WTC11 (cell line): ENCODE measurements at regions not wholly inside any gene's neighbourhood (a gene's known extent, or its start where the extent isn't known, plus 50 kb on each side); places are given as distances from the start of the nearest gene placed in this dataset.

Experiments
- ATAC-seq: fragments of 200-7000 bp; cut with Tn5 transposase; 2 replicates; pipeline ENCODE4 v1.10.0; 2021; ENCODE audit warnings: mild to moderate bottlenecking, moderate library complexity
- CTCF ChIA-PET: fragments of 300-600 bp; sonication (Branson Sonifier 250); formaldehyde crosslinking; loops from one replicate; lab custom pipeline; 2021; ENCODE audit warnings: antibody characterized with exemption; lab: Charles Lee
- POLR2A ChIA-PET: fragments of 350-600 bp; sonication (Branson Sonifier 250); formaldehyde crosslinking; loops from one replicate; lab custom pipeline; 2021; ENCODE audit warnings: antibody characterized with exemption; lab: Charles Lee
- DNase-seq: peaks from one replicate; pipeline ENCODE4 v3.0.0; 2021; ENCODE audit warnings: low spot score
- H3K27ac Mint-ChIP-seq: 2 replicates; pipeline ENCODE4 v1.8.0; 2021; ENCODE audit warnings: mixed read lengths
- H3K27me3 Mint-ChIP-seq: 2 replicates; pipeline ENCODE4 v1.8.0; 2021; ENCODE audit warnings: low read depth, mild to moderate bottlenecking, moderate library complexity, mixed read lengths
- H3K36me3 Mint-ChIP-seq: 2 replicates; pipeline ENCODE4 v1.8.0; 2021; ENCODE audit warnings: mixed read lengths
- H3K4me1 Mint-ChIP-seq: 2 replicates; pipeline ENCODE4 v1.8.0; 2022; ENCODE audit warnings: mixed read lengths
- H3K4me3 Mint-ChIP-seq: 2 replicates; pipeline ENCODE4 v1.8.0; 2021; ENCODE audit warnings: mild to moderate bottlenecking, moderate library complexity, mixed read lengths
- H3K9me3 Mint-ChIP-seq: 2 replicates; pipeline ENCODE4 v1.8.0; 2021; ENCODE audit warnings: mixed read lengths
- ATF6 ChIP-seq: sonication (generic); formaldehyde crosslinking; IDR thresholded peaks from 2 replicates; pipeline ENCODE4 v1.8.1; 2023; ENCODE audit warnings: mild to moderate bottlenecking, missing genetic modification reagents
- CBFB ChIP-seq: sonication (generic); formaldehyde crosslinking; IDR thresholded peaks from 2 replicates; pipeline ENCODE4 v1.8.1; 2022; ENCODE audit warnings: mild to moderate bottlenecking, low read depth, missing genetic modification reagents
- E2F1 ChIP-seq: sonication (generic); formaldehyde crosslinking; IDR thresholded peaks from 2 replicates; pipeline ENCODE4 v1.8.0; 2022; ENCODE audit warnings: mild to moderate bottlenecking, missing genetic modification reagents
- E2F4 ChIP-seq: sonication (generic); formaldehyde crosslinking; IDR thresholded peaks from 2 replicates; pipeline ENCODE4 v1.8.1; 2022; ENCODE audit warnings: low read depth, mild to moderate bottlenecking, moderate library complexity, missing genetic modification reagents, borderline replicate concordance
- FOXP4 ChIP-seq: sonication (generic); formaldehyde crosslinking; IDR thresholded peaks from 2 replicates; pipeline ENCODE4 v1.8.0; 2022; ENCODE audit warnings: mild to moderate bottlenecking, missing genetic modification reagents
- GABPB1 ChIP-seq: sonication (generic); formaldehyde crosslinking; IDR thresholded peaks from 2 replicates; pipeline ENCODE4 v1.8.1; 2023; ENCODE audit warnings: mild to moderate bottlenecking, missing genetic modification reagents
- GRHL2 ChIP-seq: fragments of 250-450 bp; sonication (Bioruptor Pico); IDR thresholded peaks from 2 replicates; pipeline ENCODE4 v1.8.0; 2022; ENCODE audit warnings: mild to moderate bottlenecking, moderate library complexity; ENCODE audit not compliant: insufficient replicate concordance, severe bottlenecking
- JUN ChIP-seq: sonication (generic); formaldehyde crosslinking; IDR thresholded peaks from 2 replicates; pipeline ENCODE4 v1.8.0; 2023; ENCODE audit warnings: mild to moderate bottlenecking, missing genetic modification reagents
- MAX ChIP-seq: sonication (generic); formaldehyde crosslinking; IDR thresholded peaks from 2 replicates; pipeline ENCODE4 v1.8.0; 2022; ENCODE audit warnings: mild to moderate bottlenecking, missing genetic modification reagents
- MXD4 ChIP-seq: fragments of 250-450 bp; sonication (Bioruptor Pico); IDR thresholded peaks from 2 replicates; pipeline ENCODE4 v1.8.0; 2021; ENCODE audit warnings: mild to moderate bottlenecking, moderate library complexity, borderline replicate concordance
- NR1H2 ChIP-seq: sonication (generic); formaldehyde crosslinking; IDR thresholded peaks from 2 replicates; pipeline ENCODE4 v1.9.0; 2021; ENCODE audit warnings: mild to moderate bottlenecking, moderate library complexity, missing genetic modification reagents
- NR3C1 ChIP-seq: sonication (generic); formaldehyde crosslinking; conservative IDR thresholded peaks from 2 replicates; pipeline ENCODE4 v1.8.1; 2023; ENCODE audit warnings: low read depth, mild to moderate bottlenecking, missing genetic modification reagents
- ZBTB43 ChIP-seq: sonication (generic); formaldehyde crosslinking; IDR thresholded peaks from 2 replicates; pipeline ENCODE4 v1.8.1; 2023; ENCODE audit warnings: mild to moderate bottlenecking, missing genetic modification reagents
- ZNF121 ChIP-seq: sonication (generic); formaldehyde crosslinking; IDR thresholded peaks from 2 replicates; pipeline ENCODE4 v1.8.0; 2023; ENCODE audit warnings: missing genetic modification reagents
- ZNF138 ChIP-seq: sonication (generic); formaldehyde crosslinking; conservative IDR thresholded peaks from 2 replicates; pipeline ENCODE4 v1.8.1; 2022; ENCODE audit warnings: mild to moderate bottlenecking, moderate library complexity, missing genetic modification reagents
- ZNF416 ChIP-seq: fragments of 250-450 bp; sonication (Bioruptor Pico); IDR thresholded peaks from 2 replicates; pipeline ENCODE4 v1.9.0; 2021; ENCODE audit warnings: mild to moderate bottlenecking, inconsistent platforms
- ZNF423 ChIP-seq: fragments of 250-450 bp; sonication (Bioruptor Pico); IDR thresholded peaks from 2 replicates; pipeline ENCODE4 v2.1.2; 2022; ENCODE audit warnings: mild to moderate bottlenecking, moderate library complexity
- ZNF512 ChIP-seq: sonication (generic); formaldehyde crosslinking; IDR thresholded peaks from 2 replicates; pipeline ENCODE4 v1.8.1; 2022; ENCODE audit warnings: missing genetic modification reagents, borderline replicate concordance

GRCh38 chr4:17317526-17317925 is 194.4 kb downstream of the QDPR start:
- H3K27ac Mint-ChIP-seq, result no peak overlapping the region
- CTCF ChIA-PET, result interaction anchor here (0.6 kb wide), 2 partner anchors 9 to 30 kb away, joined by 3 to 5 read pairs; no protein-coding TSS in a partner anchor
- peaks cover 25% of the 10 kb centered on the region for H3K4me1 Mint-ChIP-seq
- TF ChIP-seq MXD4 (no peak), ZBTB43 (no peak), GABPB1 (CRISPR knock-in tag) (no peak), E2F4 (CRISPR knock-in tag) (no peak), E2F1 (CRISPR knock-in tag) (no peak), JUN (no peak), MAX (CRISPR knock-in tag) (no peak), FOXP4 (CRISPR knock-in tag) (no peak), CBFB (CRISPR knock-in tag) (no peak), GRHL2 (CRISPR knock-in tag) (no peak), ZNF423 (no peak), ATF6 (no peak), NR1H2 (CRISPR knock-in tag) (no peak), NR3C1 (no peak), ZNF121 (CRISPR knock-in tag) (no peak), ZNF512 (CRISPR knock-in tag) (no peak), ZNF138 (no peak), ZNF416 (CRISPR knock-in tag) (no peak)
- H3K36me3 Mint-ChIP-seq, result no peaks in the 10 kb centered on the region
- no peak overlapping the region for H3K4me3 Mint-ChIP-seq
- DNase-seq, result no peak
- POLR2A ChIA-PET, result no interaction called here
- ATAC-seq, result no peak
- peaks cover 5% of the 10 kb centered on the region for H3K9me3 Mint-ChIP-seq
- peaks cover 2% of the 10 kb centered on the region; the same call in 1 of the 2 replicates for H3K27me3 Mint-ChIP-seq
